Keratinocyte (primary cell): ENCODE measurements at regions not wholly inside any gene's neighbourhood (a gene's known extent, or its start where the extent isn't known, plus 50 kb on each side); places are given as distances from the start of the nearest gene placed in this dataset.
A peak's percentile ranks its signal among the peaks of the same experiment; 100 is the strongest.

Experiments used
- EZH2 ChIP-seq: IDR thresholded peaks from one replicate; pipeline ENCODE4 v1.6.1; 2012; ENCODE audit warnings: inconsistent platforms, mild to moderate bottlenecking, low read length, moderate library complexity
- TF ChIP-seq, protein P1 (sequence below), 3 experiments: IDR thresholded peaks in 1 of 3; conservative IDR thresholded peaks in 1 of 3; optimal IDR thresholded peaks in 1 of 3; 2 replicates in 2 of 3; 3 replicates in 1 of 3; pipeline versions ENCODE3 to v1.5.1; 2011; ENCODE audit warnings: low read length in 3 of 3, mild to moderate bottlenecking in 3 of 3, moderate library complexity in 2 of 3, control low read depth in 1 of 3, inconsistent platforms in 1 of 3; ENCODE audit not compliant: insufficient read depth in 2 of 3; ENCODE audit errors: extremely low read depth in 1 of 3

GRCh38 chr6:98769546-98769945 is 64.8 kb upstream of the POU3F2 start:
- no peak for TF ChIP-seq EZH2
- TF ChIP-seq, protein P1, sequence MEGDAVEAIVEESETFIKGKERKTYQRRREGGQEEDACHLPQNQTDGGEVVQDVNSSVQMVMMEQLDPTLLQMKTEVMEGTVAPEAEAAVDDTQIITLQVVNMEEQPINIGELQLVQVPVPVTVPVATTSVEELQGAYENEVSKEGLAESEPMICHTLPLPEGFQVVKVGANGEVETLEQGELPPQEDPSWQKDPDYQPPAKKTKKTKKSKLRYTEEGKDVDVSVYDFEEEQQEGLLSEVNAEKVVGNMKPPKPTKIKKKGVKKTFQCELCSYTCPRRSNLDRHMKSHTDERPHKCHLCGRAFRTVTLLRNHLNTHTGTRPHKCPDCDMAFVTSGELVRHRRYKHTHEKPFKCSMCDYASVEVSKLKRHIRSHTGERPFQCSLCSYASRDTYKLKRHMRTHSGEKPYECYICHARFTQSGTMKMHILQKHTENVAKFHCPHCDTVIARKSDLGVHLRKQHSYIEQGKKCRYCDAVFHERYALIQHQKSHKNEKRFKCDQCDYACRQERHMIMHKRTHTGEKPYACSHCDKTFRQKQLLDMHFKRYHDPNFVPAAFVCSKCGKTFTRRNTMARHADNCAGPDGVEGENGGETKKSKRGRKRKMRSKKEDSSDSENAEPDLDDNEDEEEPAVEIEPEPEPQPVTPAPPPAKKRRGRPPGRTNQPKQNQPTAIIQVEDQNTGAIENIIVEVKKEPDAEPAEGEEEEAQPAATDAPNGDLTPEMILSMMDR (optimal IDR thresholded peaks at IDR 0.05 in 1 of 3, IDR thresholded peaks at IDR 0.05 in 1 of 3, conservative IDR thresholded peaks at IDR 0.05 in 1 of 3; ENCODE audit: extremely low read depth in 1 of 3, insufficient read depth in 2 of 3, low read length in 3 of 3), result peak in 2 of 3 experiments; percentile 25 to 39
